Panc1 (cell line): ENCODE measurements at regions not wholly inside any gene's neighbourhood (a gene's known extent, or its start where the extent isn't known, plus 50 kb on each side); places are given as distances from the start of the nearest gene placed in this dataset.

Experiments used
- ATAC-seq: fragments of 200-7000 bp; cut with Tn5 transposase; 2 replicates; pipeline ENCODE4 v1.9.1; 2020; ENCODE audit warnings: mild to moderate bottlenecking, moderate library complexity
- BruUV-seq: library from RNA; stranded (reverse); fragments of 400-500 nt; replicated peaks from 2 replicates; lab custom pipeline; 2021; lab: Mats Ljungman, UMichigan
- CTCF ChIA-PET: fragments of 300-600 bp; sonication (Branson Sonifier 250); formaldehyde crosslinking; loops from one replicate; lab custom pipeline; 2022; ENCODE audit warnings: antibody characterized with exemption; lab: Charles Lee
- POLR2A ChIA-PET: fragments of 300-600 bp; sonication (Branson Sonifier 250); formaldehyde crosslinking; loops from one replicate; lab custom pipeline; 2022; ENCODE audit warnings: antibody characterized with exemption; lab: Charles Lee
- DNase-seq: peaks from one replicate; pipeline ENCODE4 v3.0.0-alpha.2; 2010; ENCODE audit warnings: low read depth, low spot score
- H3K27ac ChIP-seq: 2 replicates; pipeline ENCODE4 v1.5.1; 2011; ENCODE audit warnings: mild to moderate bottlenecking, low read length, inconsistent platforms
- H3K27me3 ChIP-seq: fragments of 200-500 bp; sonication (Bioruptor generic); 2 replicates; pipeline ENCODE4 v1.6.0; 2014; ENCODE audit warnings: low read length, inconsistent platforms; ENCODE audit not compliant: control insufficient read depth, insufficient read depth
- H3K36me3 ChIP-seq: fragments of 200-500 bp; sonication (Bioruptor generic); 2 replicates; pipeline ENCODE4 v1.5.1; 2014; ENCODE audit warnings: inconsistent platforms, mild to moderate bottlenecking, low read length, moderate library complexity; ENCODE audit not compliant: control insufficient read depth, insufficient read depth
- H3K4me1 ChIP-seq: 2 replicates; pipeline ENCODE4 v1.5.1; 2011; ENCODE audit warnings: inconsistent platforms, mild to moderate bottlenecking, low read length, moderate library complexity; ENCODE audit not compliant: control insufficient read depth, insufficient read depth
- H3K4me3 ChIP-seq, 2 experiments: 2 replicates each; pipeline ENCODE4 v1.5.1; 2011 to 2012; ENCODE audit warnings: low read depth in 2 of 2, low read length in 2 of 2, mild to moderate bottlenecking in 2 of 2, inconsistent platforms in 1 of 2, moderate library complexity in 1 of 2
- H3K9me3 ChIP-seq: fragments of 200-500 bp; sonication (Bioruptor generic); 2 replicates; pipeline ENCODE4 v1.5.1; 2014; ENCODE audit warnings: low read depth, mild to moderate bottlenecking, inconsistent platforms, low read length, moderate library complexity; ENCODE audit not compliant: control insufficient read depth, insufficient read depth
- CTCF ChIP-seq: fragments of 450-650 bp; IDR thresholded peaks from 2 replicates; pipeline ENCODE4 v1.5.1; 2017; ENCODE audit warnings: mild to moderate bottlenecking
- POLR2AphosphoS5 ChIP-seq: IDR thresholded peaks from 2 replicates; pipeline ENCODE4 v1.6.1; 2012; ENCODE audit warnings: mild to moderate bottlenecking, low read depth, low read length, moderate library complexity
- SIN3A ChIP-seq: IDR thresholded peaks from 2 replicates; pipeline ENCODE4 v1.6.1; 2012; ENCODE audit warnings: low read depth, mild to moderate bottlenecking, low read length, moderate library complexity, borderline replicate concordance; ENCODE audit not compliant: insufficient read depth
- TCF7L2 ChIP-seq: IDR thresholded peaks from 2 replicates; pipeline ENCODE4 v1.6.1; 2011; ENCODE audit warnings: mild to moderate bottlenecking, low read depth, low read length, inconsistent platforms
- in situ Hi-C: cut with HindIII; loops from 2 replicates; pipeline ENCODE4 v1.10.0; 2016; ENCODE audit warnings: low sequenced_read_pairs, low pct_unique_long_range_greater_than_20kb
- intact Hi-C: fragments of 100-400 bp; cut with micrococcal nuclease; formaldehyde crosslinking; loops from one replicate; pipeline ENCODE4 v1.10.0; 2022; ENCODE audit not compliant: unreplicated experiment
- TF ChIP-seq, protein P1 (sequence below), 2 experiments: IDR thresholded peaks; 2 replicates each; pipeline ENCODE4 v1.6.1; 2011 to 2012; ENCODE audit warnings: low read depth in 2 of 2, control low read depth in 1 of 2, low read length in 1 of 2, mild to moderate bottlenecking in 1 of 2, moderate library complexity in 1 of 2; ENCODE audit not compliant: insufficient read depth in 1 of 2

GRCh38 chr2:128981353-128981752 is 662.7 kb upstream of the HS6ST1 start:
- POLR2A ChIA-PET, result no interaction called here
- CTCF ChIA-PET, result no interaction called here
- DNase-seq, result no peak
- H3K27ac ChIP-seq, result no peak overlapping the region
- no peaks in the 10 kb centered on the region for H3K36me3 ChIP-seq
- intact Hi-C loops, result no loop called here
- no peak for TF ChIP-seq SIN3A
- TF ChIP-seq CTCF, result no peak
- TF ChIP-seq, protein P1, sequence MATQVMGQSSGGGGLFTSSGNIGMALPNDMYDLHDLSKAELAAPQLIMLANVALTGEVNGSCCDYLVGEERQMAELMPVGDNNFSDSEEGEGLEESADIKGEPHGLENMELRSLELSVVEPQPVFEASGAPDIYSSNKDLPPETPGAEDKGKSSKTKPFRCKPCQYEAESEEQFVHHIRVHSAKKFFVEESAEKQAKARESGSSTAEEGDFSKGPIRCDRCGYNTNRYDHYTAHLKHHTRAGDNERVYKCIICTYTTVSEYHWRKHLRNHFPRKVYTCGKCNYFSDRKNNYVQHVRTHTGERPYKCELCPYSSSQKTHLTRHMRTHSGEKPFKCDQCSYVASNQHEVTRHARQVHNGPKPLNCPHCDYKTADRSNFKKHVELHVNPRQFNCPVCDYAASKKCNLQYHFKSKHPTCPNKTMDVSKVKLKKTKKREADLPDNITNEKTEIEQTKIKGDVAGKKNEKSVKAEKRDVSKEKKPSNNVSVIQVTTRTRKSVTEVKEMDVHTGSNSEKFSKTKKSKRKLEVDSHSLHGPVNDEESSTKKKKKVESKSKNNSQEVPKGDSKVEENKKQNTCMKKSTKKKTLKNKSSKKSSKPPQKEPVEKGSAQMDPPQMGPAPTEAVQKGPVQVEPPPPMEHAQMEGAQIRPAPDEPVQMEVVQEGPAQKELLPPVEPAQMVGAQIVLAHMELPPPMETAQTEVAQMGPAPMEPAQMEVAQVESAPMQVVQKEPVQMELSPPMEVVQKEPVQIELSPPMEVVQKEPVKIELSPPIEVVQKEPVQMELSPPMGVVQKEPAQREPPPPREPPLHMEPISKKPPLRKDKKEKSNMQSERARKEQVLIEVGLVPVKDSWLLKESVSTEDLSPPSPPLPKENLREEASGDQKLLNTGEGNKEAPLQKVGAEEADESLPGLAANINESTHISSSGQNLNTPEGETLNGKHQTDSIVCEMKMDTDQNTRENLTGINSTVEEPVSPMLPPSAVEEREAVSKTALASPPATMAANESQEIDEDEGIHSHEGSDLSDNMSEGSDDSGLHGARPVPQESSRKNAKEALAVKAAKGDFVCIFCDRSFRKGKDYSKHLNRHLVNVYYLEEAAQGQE (IDR thresholded peaks at IDR 0.05; ENCODE audit: insufficient read depth in 1 of 2, low read depth in 2 of 2, low read length in 1 of 2), result no peak
- TF ChIP-seq TCF7L2, result no peak
- no peak for TF ChIP-seq POLR2AphosphoS5
- in situ Hi-C loops, result no loop called here
- no peaks in the 10 kb centered on the region for H3K4me1 ChIP-seq
- no peaks in the 10 kb centered on the region for H3K27me3 ChIP-seq
- BruUV-seq, result no TSS peak
- H3K4me3 ChIP-seq, result no peak overlapping the region
- ATAC-seq, result no peak
- no peaks in the 10 kb centered on the region for H3K9me3 ChIP-seq

GRCh38 chr2:128982001-128982400 is 663.3 kb upstream of the HS6ST1 start:
- H3K9me3 ChIP-seq, result no peaks in the 10 kb centered on the region
- TF ChIP-seq, protein P1 (IDR thresholded peaks at IDR 0.05; ENCODE audit: insufficient read depth in 1 of 2, low read depth in 2 of 2, low read length in 1 of 2), result no peak
- TF ChIP-seq TCF7L2 (no peak), CTCF (no peak), SIN3A (no peak), POLR2AphosphoS5 (no peak)
- DNase-seq (no peak), ATAC-seq (no peak)
- H3K4me3 ChIP-seq, result no peak overlapping the region
- CTCF ChIA-PET, result no interaction called here
- H3K27ac ChIP-seq, result no peak overlapping the region
- intact Hi-C loops, result no loop called here
- POLR2A ChIA-PET, result no interaction called here
- no TSS peak for BruUV-seq
- no peaks in the 10 kb centered on the region for H3K4me1 ChIP-seq
- H3K27me3 ChIP-seq, result no peaks in the 10 kb centered on the region
- no peaks in the 10 kb centered on the region for H3K36me3 ChIP-seq
- in situ Hi-C loops, result no loop called here
